Panc1 (cell line): ENCODE measurements at regions not wholly inside any gene's neighbourhood (a gene's known extent, or its start where the extent isn't known, plus 50 kb on each side); places are given as distances from the start of the nearest gene placed in this dataset.

Source experiments
- POLR2AphosphoS5 ChIP-seq: IDR thresholded peaks from 2 replicates; pipeline ENCODE4 v1.6.1; 2012; ENCODE audit warnings: mild to moderate bottlenecking, low read depth, low read length, moderate library complexity
- SIN3A ChIP-seq: IDR thresholded peaks from 2 replicates; pipeline ENCODE4 v1.6.1; 2012; ENCODE audit warnings: low read depth, mild to moderate bottlenecking, low read length, moderate library complexity, borderline replicate concordance; ENCODE audit not compliant: insufficient read depth
- TF ChIP-seq, protein P1 (sequence below): fragments of 450-650 bp; IDR thresholded peaks from 2 replicates; pipeline ENCODE4 v1.5.1; 2017; ENCODE audit warnings: mild to moderate bottlenecking

DNA sequence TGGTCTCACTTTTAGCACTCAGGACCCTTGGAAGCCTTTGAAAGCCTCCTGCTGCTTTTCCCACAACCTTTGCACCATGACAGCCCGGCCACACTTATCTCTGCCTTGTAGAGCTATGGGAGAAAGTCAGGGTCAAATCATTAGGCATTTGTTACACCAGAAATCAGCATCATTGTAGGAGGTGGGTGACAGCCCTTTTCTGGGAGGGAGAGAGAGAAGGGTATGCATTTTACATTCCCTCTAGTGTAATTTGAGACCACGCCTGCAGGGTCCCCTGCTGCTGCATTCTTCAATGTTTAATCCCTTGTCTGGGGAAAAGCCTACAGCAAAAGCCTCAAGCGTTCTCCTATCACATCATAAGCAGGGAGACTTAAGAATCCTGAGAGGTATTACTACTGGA lies 766.8 kb upstream of the FAM98A start:
- TF ChIP-seq, protein P1, sequence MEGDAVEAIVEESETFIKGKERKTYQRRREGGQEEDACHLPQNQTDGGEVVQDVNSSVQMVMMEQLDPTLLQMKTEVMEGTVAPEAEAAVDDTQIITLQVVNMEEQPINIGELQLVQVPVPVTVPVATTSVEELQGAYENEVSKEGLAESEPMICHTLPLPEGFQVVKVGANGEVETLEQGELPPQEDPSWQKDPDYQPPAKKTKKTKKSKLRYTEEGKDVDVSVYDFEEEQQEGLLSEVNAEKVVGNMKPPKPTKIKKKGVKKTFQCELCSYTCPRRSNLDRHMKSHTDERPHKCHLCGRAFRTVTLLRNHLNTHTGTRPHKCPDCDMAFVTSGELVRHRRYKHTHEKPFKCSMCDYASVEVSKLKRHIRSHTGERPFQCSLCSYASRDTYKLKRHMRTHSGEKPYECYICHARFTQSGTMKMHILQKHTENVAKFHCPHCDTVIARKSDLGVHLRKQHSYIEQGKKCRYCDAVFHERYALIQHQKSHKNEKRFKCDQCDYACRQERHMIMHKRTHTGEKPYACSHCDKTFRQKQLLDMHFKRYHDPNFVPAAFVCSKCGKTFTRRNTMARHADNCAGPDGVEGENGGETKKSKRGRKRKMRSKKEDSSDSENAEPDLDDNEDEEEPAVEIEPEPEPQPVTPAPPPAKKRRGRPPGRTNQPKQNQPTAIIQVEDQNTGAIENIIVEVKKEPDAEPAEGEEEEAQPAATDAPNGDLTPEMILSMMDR = no peak
- TF ChIP-seq SIN3A = no peak
- TF ChIP-seq POLR2AphosphoS5 = no peak
